Heart right ventricle (tissue), 16 donors: ENCODE measurements at regions not wholly inside any gene's neighbourhood (a gene's known extent, or its start where the extent isn't known, plus 50 kb on each side); places are given as distances from the start of the nearest gene placed in this dataset.
A peak's percentile ranks its signal among the peaks of the same experiment; 100 is the strongest.

Experiments used
- ATAC-seq, 8 donors: fragments of 200-7000 bp; cut with Tn5 transposase; one replicate each; pipeline ENCODE4 v1.9.1; 2020; ENCODE audit warnings: mild to moderate bottlenecking in 8 of 8, moderate library complexity in 8 of 8, moderate number of reproducible peaks in 1 of 8
- DNase-seq, 2 donors: peaks; one replicate each; pipeline ENCODE4 v3.0.0-alpha.2; 2020
- H3K27ac ChIP-seq, 10 donors: fragments of 200-600 bp; sonication (generic) in 2 of 10; one replicate each; pipeline versions ENCODE4 v1.5.0 to v1.8.0; 2020 to 2022; ENCODE audit warnings: mild to moderate bottlenecking in 3 of 10
- H3K27me3 ChIP-seq, 7 donors: fragments of 200-600 bp; one replicate each; pipeline ENCODE4 v1.8.0; 2021 to 2022; ENCODE audit warnings: mild to moderate bottlenecking in 2 of 7
- H3K36me3 ChIP-seq, 9 donors: fragments of 200-600 bp; sonication (generic) in 1 of 9; one replicate each; pipeline versions ENCODE4 v1.5.0 to v1.8.0; 2020 to 2022; ENCODE audit warnings: mild to moderate bottlenecking in 2 of 9
- H3K4me1 ChIP-seq, 9 donors: fragments of 200-600 bp; sonication (generic) in 1 of 9; one replicate each; pipeline versions ENCODE4 v1.5.0 to v1.8.0; 2020 to 2022; ENCODE audit warnings: mild to moderate bottlenecking in 4 of 9
- H3K4me3 ChIP-seq, 10 donors: fragments of 200-600 bp; sonication (generic) in 2 of 10; one replicate each; pipeline versions ENCODE4 v1.5.0 to v1.8.0; 2020 to 2022; ENCODE audit warnings: mild to moderate bottlenecking in 7 of 10, moderate library complexity in 2 of 10
- H3K9me3 ChIP-seq, 11 donors: fragments of 200-600 bp in 10 of 11; sonication (generic) in 2 of 11; one replicate each; pipeline versions ENCODE4 v1.5.0 to v1.8.0; 2013 to 2022; ENCODE audit warnings: mild to moderate bottlenecking in 2 of 11, control low read depth in 1 of 11, moderate library complexity in 1 of 11
- CTCF ChIP-seq, 9 donors: fragments of 200-600 bp; sonication (generic) in 2 of 9; IDR thresholded peaks; one replicate each; pipeline versions ENCODE4 v1.5.0 to v1.8.0; 2021 to 2022; ENCODE audit warnings: antibody characterized with exemption in 9 of 9, mild to moderate bottlenecking in 5 of 9, moderate library complexity in 1 of 9
- WGBS, 2 donors: extraction: QIAGEN DNeasy Blood & Tissue Kit; methylation state at CpG; one replicate each; pipeline ENCODE4 v1.1.7; 2013; ENCODE audit warnings: inconsistent platforms in 1 of 2; 5-methylcytosine and 5-hydroxymethylcytosine counted together
- intact Hi-C, 10 donors: fragments of 100-400 bp; cut with DNase I; formaldehyde crosslinking; loops; one replicate each; pipeline versions ENCODE4 v1.11.1 to v1.14.2; 2022
- donor health status: Arrhythmogenic right ventricular cardiomyopathy.
- donor health status: ischemic (EF 13 %, LVEDD 7.1; RV severe dilation, severe dysfunction).
- donor health status: healthy with polysubstance abuse.
- donor health status: DM: no; HTN: yes; CAD: no.
- donor health status: DM: no; HTN: no; CAD: no.
- donor health status: ischemic (EF 25% LVEDD 6.9; RV normal size, moderate dysfunction).
- donor health status: ischemic (EF 25% LVEDD 5.7; RV mildly dilated, moderate dysfunction).
- donor health status: healthy.
- donor health status: DM: yes; HTN: yes; CAD: no.
- donor health status: Ischemic cardiomyopathy.
- donor health status: ischemic (EF 35%, LVEDD 5.7; RV mildly dilated, moderate dysfunction).
- donor health status: nonischemic (EF 11% LVEDD 7.7; RV severe dilation, severe dysfunction).
- donor health status: DM: yes; HTN: yes; CAD: no.
- donor health status: PGD.
- donor health status: ischemic (EF 29% LVEDD 5.4; RV normal size, mild dysfunction).
- donor health status: nonischemic (EF 23%, LVEDD 6.1; RV moderate dilation, normal function).

- H3K27me3 ChIP-seq = no peaks in the 10 kb centered on the region
- peaks cover 0 to 7% (median 0%) of the 10 kb centered on the region in 9 donors for H3K4me1 ChIP-seq
- intact Hi-C loops = no loop called here
- no peaks in the 10 kb centered on the region for H3K9me3 ChIP-seq
- TF ChIP-seq CTCF (IDR thresholded peaks at IDR 0.05) = no peak
- WGBS, 2 donors = 62 to 68% methylated on average over 5 of the region's 5 CpGs
- DNase-seq = no peak
- peak overlapping the region in 5 of 10 donors; percentile 5 to 27 (median 9) for H3K4me3 ChIP-seq
- no peaks in the 10 kb centered on the region for H3K36me3 ChIP-seq
- H3K27ac ChIP-seq = no peak overlapping the region
- no peak for ATAC-seq
Observed at GRCh38 chr2:57882895-57883515, 163.6 kb upstream of the VRK2 start.

- H3K4me3 ChIP-seq = no peak overlapping the region
- 83 to 87% methylated on average over 1 of the region's 1 CpG for WGBS, 2 donors
- TF ChIP-seq CTCF (IDR thresholded peaks at IDR 0.05) = no peak
Observed at GRCh38 chr2:57884281-57884680, 162.3 kb upstream of the VRK2 start.

GRCh38 chr2:57885742-57886141 is 160.9 kb upstream of the VRK2 start:
- DNase-seq = no peak
- intact Hi-C loops = no loop called here
- Histone ChIP-seq H3K4me3 (no peak overlapping the region), H3K27me3 (no peaks in the 10 kb centered on the region), H3K36me3 (no peaks in the 10 kb centered on the region), H3K27ac (no peak overlapping the region), H3K4me1 (peaks cover 0 to 7% (median 0%) of the 10 kb centered on the region in 9 donors), H3K9me3 (no peaks in the 10 kb centered on the region)
- no peak for TF ChIP-seq CTCF (IDR thresholded peaks at IDR 0.05)
- no peak for ATAC-seq

More at GRCh38 chr2:57884281-57884680, 162.3 kb upstream of the VRK2 start:
- Histone ChIP-seq H3K9me3 (no peaks in the 10 kb centered on the region), H3K36me3 (no peaks in the 10 kb centered on the region), H3K27ac (no peak overlapping the region), H3K27me3 (no peaks in the 10 kb centered on the region), H3K4me1 (peaks cover 0 to 7% (median 0%) of the 10 kb centered on the region in 9 donors)
- ATAC-seq (no peak), DNase-seq (no peak)
- intact Hi-C loops = no loop called here

GRCh38 chr2:57886161-57886786 is 160.3 kb upstream of the VRK2 start:
- H3K27ac ChIP-seq = no peak overlapping the region
- no peak for TF ChIP-seq CTCF (IDR thresholded peaks at IDR 0.05)
- no peak overlapping the region for H3K4me3 ChIP-seq
- no peaks in the 10 kb centered on the region for H3K9me3 ChIP-seq
- DNase-seq (no peak), ATAC-seq (no peak)
- H3K27me3 ChIP-seq = no peaks in the 10 kb centered on the region
- WGBS, 2 donors = 65 to 68% methylated on average over 13 of the region's 13 CpGs
- peaks cover 0 to 7% (median 0%) of the 10 kb centered on the region in 9 donors for H3K4me1 ChIP-seq
- intact Hi-C loops = no loop called here
- no peaks in the 10 kb centered on the region for H3K36me3 ChIP-seq
